ENCODE measurements at regions not wholly inside any gene's neighbourhood (a gene's known extent, or its start where the extent isn't known, plus 50 kb on each side); places are given as distances from the start of the nearest gene placed in this dataset.

DNA sequence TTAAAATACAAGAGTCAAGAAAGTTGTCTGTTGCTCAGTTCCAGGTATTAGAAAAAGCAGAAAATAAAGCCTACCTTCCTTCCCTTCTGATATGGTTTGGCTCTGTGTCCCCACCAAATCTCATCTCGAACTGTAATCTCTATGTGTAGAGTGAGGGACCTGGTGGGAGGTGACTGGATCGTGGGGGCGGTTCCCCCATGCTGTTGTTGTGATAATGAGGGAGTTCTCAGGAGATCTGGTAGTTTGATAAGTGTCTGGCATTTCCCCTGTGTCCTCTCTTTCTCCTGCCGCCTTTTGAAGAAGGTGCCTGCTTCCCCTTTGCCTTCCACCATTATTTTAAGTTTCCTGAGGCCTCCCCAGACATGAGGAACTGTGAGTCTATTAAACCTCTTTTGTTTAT lies 288.8 kb upstream of the LMCD1 start:
- no peaks in the 10 kb centered on the region for H3K4me1 ChIP-seq (ENCODE audit: control insufficient read depth in 5 of 5, insufficient read depth in 5 of 5, low read length in 5 of 5)
- no peaks in the 10 kb centered on the region for H3K27me3 ChIP-seq (ENCODE audit: control insufficient read depth in 5 of 5, insufficient read depth in 4 of 5, low read length in 5 of 5)
- H3K36me3 ChIP-seq (ENCODE audit: control insufficient read depth in 5 of 5, insufficient read depth in 5 of 5, low read length in 5 of 5): no peaks in the 10 kb centered on the region
- no peak overlapping the region for H3K9ac ChIP-seq (ENCODE audit: low read length in 5 of 5)
- H3K9me3 ChIP-seq (ENCODE audit: control insufficient read depth in 5 of 5, low read length in 5 of 5): no peaks in the 10 kb centered on the region
- no peak overlapping the region for H3K4me3 ChIP-seq (ENCODE audit: low read depth in 1 of 5, low read length in 5 of 5)
- no peak overlapping the region for H3K27ac ChIP-seq (ENCODE audit: low read depth, low read length)

DNA sequence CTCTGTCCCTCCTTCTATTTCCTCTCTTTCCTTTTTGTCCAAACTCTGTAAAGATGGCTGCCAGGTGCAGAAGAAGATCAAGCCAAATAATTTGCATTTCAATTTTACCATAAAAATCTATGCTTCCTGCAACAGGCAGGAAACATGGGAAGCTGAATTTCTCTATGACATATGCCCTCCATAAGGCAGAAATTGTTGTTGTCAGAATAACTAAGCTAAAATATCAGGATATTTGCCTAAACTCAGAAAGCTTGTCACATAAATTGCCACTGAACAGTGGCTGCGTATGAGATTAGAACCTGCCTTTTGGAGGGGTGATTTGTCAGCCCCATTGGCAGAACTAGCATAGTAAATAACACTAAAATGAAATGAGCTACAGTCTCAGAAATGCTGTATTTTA lies 288.3 kb upstream of the LMCD1 start:
- Histone ChIP-seq H3K9me3 (ENCODE audit: control insufficient read depth in 5 of 5, low read length in 5 of 5) (no peaks in the 10 kb centered on the region), H3K36me3 (ENCODE audit: control insufficient read depth in 5 of 5, insufficient read depth in 5 of 5, low read length in 5 of 5) (no peaks in the 10 kb centered on the region), H3K9ac (ENCODE audit: low read length in 5 of 5) (no peak overlapping the region), H3K4me3 (ENCODE audit: low read depth in 1 of 5, low read length in 5 of 5) (no peak overlapping the region), H3K27me3 (ENCODE audit: control insufficient read depth in 5 of 5, insufficient read depth in 4 of 5, low read length in 5 of 5) (no peaks in the 10 kb centered on the region), H3K27ac (ENCODE audit: low read depth, low read length) (no peak overlapping the region), H3K4me1 (ENCODE audit: control insufficient read depth in 5 of 5, insufficient read depth in 5 of 5, low read length in 5 of 5) (no peaks in the 10 kb centered on the region)

DNA sequence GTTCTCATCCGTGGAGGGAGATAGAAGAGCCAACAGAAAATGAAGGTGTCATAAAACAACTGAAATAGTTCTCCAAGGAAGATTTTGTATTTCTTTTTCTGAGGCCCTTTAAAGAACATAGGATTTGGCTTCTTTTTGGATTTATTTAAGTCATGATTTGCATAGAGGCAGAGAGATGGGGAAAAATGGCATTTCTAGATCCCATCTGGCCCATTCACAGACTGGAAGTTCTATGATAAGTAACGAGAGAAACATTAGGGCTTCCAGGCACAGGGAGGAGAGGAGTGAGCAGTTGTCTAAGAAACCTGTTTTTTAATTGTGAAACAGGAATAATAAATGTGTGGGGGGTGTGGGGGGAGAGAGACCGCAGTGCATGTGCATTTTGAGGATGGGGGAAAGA lies 285.8 kb upstream of the LMCD1 start:
- Histone ChIP-seq H3K27me3 (ENCODE audit: control insufficient read depth in 5 of 5, insufficient read depth in 4 of 5, low read length in 5 of 5) (no peaks in the 10 kb centered on the region), H3K9me3 (ENCODE audit: control insufficient read depth in 5 of 5, low read length in 5 of 5) (no peaks in the 10 kb centered on the region), H3K4me1 (ENCODE audit: control insufficient read depth in 5 of 5, insufficient read depth in 5 of 5, low read length in 5 of 5) (no peaks in the 10 kb centered on the region), H3K36me3 (ENCODE audit: control insufficient read depth in 5 of 5, insufficient read depth in 5 of 5, low read length in 5 of 5) (no peaks in the 10 kb centered on the region), H3K9ac (ENCODE audit: low read length in 5 of 5) (no peak overlapping the region), H3K4me3 (ENCODE audit: low read depth in 1 of 5, low read length in 5 of 5) (no peak overlapping the region), H3K27ac (ENCODE audit: low read depth, low read length) (no peak overlapping the region)

DNA sequence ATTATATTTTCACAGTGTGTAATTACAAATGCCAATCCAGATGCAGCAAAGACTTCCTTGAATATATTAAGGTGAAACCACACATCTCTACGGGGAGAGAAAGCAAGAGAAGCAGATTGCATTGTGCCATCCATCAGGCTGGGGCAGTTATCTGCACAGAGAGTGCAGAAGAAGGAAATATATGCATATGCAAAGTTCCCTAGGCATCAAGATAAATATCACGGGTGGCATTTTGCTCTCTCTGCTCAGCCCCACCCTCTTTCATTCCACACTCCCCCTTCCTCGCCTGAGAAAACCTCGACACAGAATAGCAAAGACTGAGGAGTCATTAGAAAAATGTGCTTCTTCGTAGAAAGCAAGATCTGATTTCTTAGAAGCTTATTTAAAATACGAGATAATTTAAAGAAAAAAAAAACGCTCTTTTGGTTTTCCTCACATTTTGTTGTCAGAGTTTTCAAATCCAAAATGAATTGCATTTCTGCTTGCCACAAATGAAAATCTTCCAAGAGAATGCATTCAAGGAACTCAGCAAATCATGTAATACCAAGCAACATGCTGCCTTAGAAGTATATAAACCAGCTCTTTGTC lies 283.2 kb upstream of the LMCD1 start:
- H3K4me1 ChIP-seq (ENCODE audit: control insufficient read depth in 5 of 5, insufficient read depth in 5 of 5, low read length in 5 of 5): peaks cover under 1 to 7% (median 6%) of the 10 kb centered on the region in 5 donors
- H3K9ac ChIP-seq (ENCODE audit: low read length in 5 of 5): no peak overlapping the region
- no peaks in the 10 kb centered on the region for H3K36me3 ChIP-seq (ENCODE audit: control insufficient read depth in 5 of 5, insufficient read depth in 5 of 5, low read length in 5 of 5)
- no peak overlapping the region for H3K27ac ChIP-seq (ENCODE audit: low read depth, low read length)
- no peaks in the 10 kb centered on the region for H3K9me3 ChIP-seq (ENCODE audit: control insufficient read depth in 5 of 5, low read length in 5 of 5)
- no peak overlapping the region for H3K4me3 ChIP-seq (ENCODE audit: low read depth in 1 of 5, low read length in 5 of 5)
- no peaks in the 10 kb centered on the region for H3K27me3 ChIP-seq (ENCODE audit: control insufficient read depth in 5 of 5, insufficient read depth in 4 of 5, low read length in 5 of 5)

DNA sequence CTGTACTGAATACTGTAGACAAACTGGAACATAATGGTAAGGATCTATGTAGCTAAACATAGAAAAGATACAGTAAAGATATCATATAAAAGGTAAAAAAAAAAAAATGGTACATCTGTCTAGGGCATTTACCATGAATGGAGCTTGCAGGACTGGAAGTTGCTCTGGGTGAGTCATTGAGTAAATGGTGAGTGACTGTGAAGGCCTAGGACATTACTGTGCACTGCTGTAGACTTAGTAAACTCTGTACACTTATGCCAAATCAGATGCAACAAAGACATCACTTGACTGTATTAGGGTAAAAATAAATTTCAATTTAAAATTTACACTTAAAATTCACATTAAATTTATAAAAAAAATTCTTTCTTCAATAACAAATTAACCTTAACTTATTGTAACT lies 281.3 kb upstream of the LMCD1 start:
- Histone ChIP-seq H3K4me1 (ENCODE audit: control insufficient read depth in 5 of 5, insufficient read depth in 5 of 5, low read length in 5 of 5) (peaks cover 2 to 15% (median 13%) of the 10 kb centered on the region in 5 donors), H3K9me3 (ENCODE audit: control insufficient read depth in 5 of 5, low read length in 5 of 5) (no peaks in the 10 kb centered on the region), H3K27ac (ENCODE audit: low read depth, low read length) (no peak overlapping the region), H3K4me3 (ENCODE audit: low read depth in 1 of 5, low read length in 5 of 5) (no peak overlapping the region), H3K36me3 (ENCODE audit: control insufficient read depth in 5 of 5, insufficient read depth in 5 of 5, low read length in 5 of 5) (no peaks in the 10 kb centered on the region), H3K9ac (ENCODE audit: low read length in 5 of 5) (no peak overlapping the region), H3K27me3 (ENCODE audit: control insufficient read depth in 5 of 5, insufficient read depth in 4 of 5, low read length in 5 of 5) (no peaks in the 10 kb centered on the region)

DNA sequence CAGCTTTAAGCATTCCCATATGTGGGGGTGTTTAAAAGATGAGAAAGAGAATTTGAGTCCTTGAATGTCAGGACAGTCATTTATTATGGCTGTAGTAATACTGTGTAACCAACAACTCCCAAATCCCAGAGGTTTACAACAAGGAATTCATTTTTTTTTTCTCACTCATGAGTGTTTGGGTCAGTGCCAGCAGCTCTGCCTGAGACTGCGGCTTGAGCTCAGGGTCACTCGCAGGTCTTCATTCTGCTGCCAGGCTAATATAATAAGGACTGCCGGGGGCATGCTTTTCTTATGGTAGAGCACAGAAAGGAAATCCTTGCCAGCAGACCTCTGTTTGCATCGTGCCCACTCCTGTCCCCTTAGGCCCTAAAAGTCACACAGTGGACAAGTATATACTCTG lies 277.9 kb upstream of the LMCD1 start:
- peak overlapping the region in 1 of 5 donors; percentile 15 for H3K4me3 ChIP-seq (ENCODE audit: low read depth in 1 of 5, low read length in 5 of 5)
- no peaks in the 10 kb centered on the region for H3K9me3 ChIP-seq (ENCODE audit: control insufficient read depth in 5 of 5, low read length in 5 of 5)
- H3K9ac ChIP-seq (ENCODE audit: low read length in 5 of 5): no peak overlapping the region
- no peak overlapping the region for H3K27ac ChIP-seq (ENCODE audit: low read depth, low read length)
- H3K27me3 ChIP-seq (ENCODE audit: control insufficient read depth in 5 of 5, insufficient read depth in 4 of 5, low read length in 5 of 5): no peaks in the 10 kb centered on the region
- no peaks in the 10 kb centered on the region for H3K36me3 ChIP-seq (ENCODE audit: control insufficient read depth in 5 of 5, insufficient read depth in 5 of 5, low read length in 5 of 5)
- H3K4me1 ChIP-seq (ENCODE audit: control insufficient read depth in 5 of 5, insufficient read depth in 5 of 5, low read length in 5 of 5): peaks cover 2 to 15% (median 13%) of the 10 kb centered on the region in 5 donors

DNA sequence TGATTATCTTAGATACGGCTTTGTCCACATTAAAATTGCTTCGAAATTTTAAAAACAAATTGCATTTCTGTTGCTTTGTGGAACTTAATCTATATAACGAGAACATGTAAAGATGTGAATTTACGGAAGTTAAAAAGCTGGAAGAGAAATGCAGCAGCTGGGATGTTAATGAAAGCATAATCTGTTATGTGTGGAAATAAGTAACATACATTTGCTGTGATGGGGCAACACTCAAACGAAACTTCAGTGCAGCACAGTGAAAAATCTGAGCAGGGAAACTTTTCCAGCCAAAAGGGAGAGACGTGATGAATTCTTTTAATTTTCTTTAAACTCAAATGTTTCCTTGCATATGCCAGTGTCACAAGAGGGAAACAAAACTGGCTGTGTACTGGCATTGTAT lies 276.7 kb upstream of the LMCD1 start:
- no peak overlapping the region for H3K9ac ChIP-seq (ENCODE audit: low read length in 5 of 5)
- H3K9me3 ChIP-seq (ENCODE audit: control insufficient read depth in 5 of 5, low read length in 5 of 5): no peaks in the 10 kb centered on the region
- H3K36me3 ChIP-seq (ENCODE audit: control insufficient read depth in 5 of 5, insufficient read depth in 5 of 5, low read length in 5 of 5): no peaks in the 10 kb centered on the region
- H3K4me1 ChIP-seq (ENCODE audit: control insufficient read depth in 5 of 5, insufficient read depth in 5 of 5, low read length in 5 of 5): peaks cover 2 to 15% (median 13%) of the 10 kb centered on the region in 5 donors
- no peak overlapping the region for H3K4me3 ChIP-seq (ENCODE audit: low read depth in 1 of 5, low read length in 5 of 5)
- no peak overlapping the region for H3K27ac ChIP-seq (ENCODE audit: low read depth, low read length)
- H3K27me3 ChIP-seq (ENCODE audit: control insufficient read depth in 5 of 5, insufficient read depth in 4 of 5, low read length in 5 of 5): no peaks in the 10 kb centered on the region

DNA sequence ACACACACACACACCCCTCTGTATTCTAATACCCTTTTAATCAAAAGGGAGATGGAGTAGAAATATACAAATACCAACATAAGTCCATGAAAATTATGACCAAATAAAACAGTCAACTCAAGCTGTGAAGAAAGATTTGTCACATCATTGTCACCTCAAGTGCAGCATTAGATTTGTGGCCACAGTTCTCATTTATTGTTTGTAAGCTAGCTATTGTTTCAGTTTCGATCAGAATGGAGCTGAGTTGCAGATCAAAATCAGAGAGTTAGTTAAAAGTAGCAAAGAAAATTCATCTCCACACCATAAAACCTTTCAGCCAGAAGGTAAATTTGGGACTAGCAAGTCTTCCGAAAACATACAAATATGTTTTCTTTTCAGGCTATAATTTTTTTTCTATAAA lies 267.7 kb upstream of the LMCD1 start:
- Histone ChIP-seq H3K4me3 (ENCODE audit: low read depth in 1 of 5, low read length in 5 of 5) (no peak overlapping the region), H3K27ac (ENCODE audit: low read depth, low read length) (no peak overlapping the region), H3K27me3 (ENCODE audit: control insufficient read depth in 5 of 5, insufficient read depth in 4 of 5, low read length in 5 of 5) (no peaks in the 10 kb centered on the region), H3K4me1 (ENCODE audit: control insufficient read depth in 5 of 5, insufficient read depth in 5 of 5, low read length in 5 of 5) (peaks cover 0 to 18% (median 9%) of the 10 kb centered on the region in 5 donors), H3K36me3 (ENCODE audit: control insufficient read depth in 5 of 5, insufficient read depth in 5 of 5, low read length in 5 of 5) (no peaks in the 10 kb centered on the region), H3K9me3 (ENCODE audit: control insufficient read depth in 5 of 5, low read length in 5 of 5) (no peaks in the 10 kb centered on the region), H3K9ac (ENCODE audit: low read length in 5 of 5) (no peak overlapping the region)

DNA sequence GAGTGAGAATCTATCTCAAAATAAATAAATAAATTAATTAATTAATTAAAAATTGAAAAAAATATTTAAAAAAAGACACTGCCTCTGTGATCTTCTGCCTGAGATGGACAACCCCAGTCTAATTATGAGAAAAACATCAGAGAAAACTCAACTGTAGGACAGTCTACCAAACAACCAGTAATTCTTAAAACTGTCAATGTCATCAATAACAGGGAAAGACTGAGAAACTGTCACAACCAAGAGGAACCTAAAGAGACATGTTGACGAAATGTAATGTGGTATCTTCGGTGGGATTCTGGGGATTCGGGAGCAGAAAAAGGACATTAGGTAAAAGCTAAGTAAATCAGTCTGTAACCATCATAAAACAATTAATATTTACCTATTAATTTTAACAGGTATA lies 265.4 kb upstream of the LMCD1 start:
- Histone ChIP-seq H3K4me1 (ENCODE audit: control insufficient read depth in 5 of 5, insufficient read depth in 5 of 5, low read length in 5 of 5) (peaks cover 0 to 31% (median 18%) of the 10 kb centered on the region in 5 donors), H3K27ac (ENCODE audit: low read depth, low read length) (no peak overlapping the region), H3K9me3 (ENCODE audit: control insufficient read depth in 5 of 5, low read length in 5 of 5) (no peaks in the 10 kb centered on the region), H3K4me3 (ENCODE audit: low read depth in 1 of 5, low read length in 5 of 5) (no peak overlapping the region), H3K36me3 (ENCODE audit: control insufficient read depth in 5 of 5, insufficient read depth in 5 of 5, low read length in 5 of 5) (no peaks in the 10 kb centered on the region), H3K9ac (ENCODE audit: low read length in 5 of 5) (no peak overlapping the region), H3K27me3 (ENCODE audit: control insufficient read depth in 5 of 5, insufficient read depth in 4 of 5, low read length in 5 of 5) (no peaks in the 10 kb centered on the region)

DNA sequence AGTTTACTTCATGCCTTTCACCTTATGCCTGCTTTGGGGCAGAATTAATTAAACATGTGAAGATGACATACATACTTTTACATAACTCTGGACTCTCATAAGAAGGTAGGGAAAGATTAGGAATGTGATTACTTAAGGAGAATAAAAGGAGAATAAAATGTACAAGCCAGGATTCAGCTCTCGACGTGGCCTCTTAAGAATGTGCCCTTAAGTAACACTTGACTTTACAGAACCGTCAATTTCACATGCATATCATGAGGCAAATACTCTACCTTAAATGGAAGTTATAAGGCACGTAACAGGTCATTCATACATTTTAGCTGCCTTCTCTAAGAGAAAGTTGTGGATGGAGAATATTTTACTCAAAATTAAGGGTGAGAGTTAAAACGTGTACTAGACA lies 263.7 kb upstream of the LMCD1 start:
- peaks cover 0 to 31% (median 18%) of the 10 kb centered on the region in 5 donors for H3K4me1 ChIP-seq (ENCODE audit: control insufficient read depth in 5 of 5, insufficient read depth in 5 of 5, low read length in 5 of 5)
- H3K27me3 ChIP-seq (ENCODE audit: control insufficient read depth in 5 of 5, insufficient read depth in 4 of 5, low read length in 5 of 5): no peaks in the 10 kb centered on the region
- peak overlapping the region in 1 of 5 donors; percentile 5 for H3K9ac ChIP-seq (ENCODE audit: low read length in 5 of 5)
- peak overlapping the region; percentile 54 for H3K27ac ChIP-seq (ENCODE audit: low read depth, low read length)
- no peaks in the 10 kb centered on the region for H3K36me3 ChIP-seq (ENCODE audit: control insufficient read depth in 5 of 5, insufficient read depth in 5 of 5, low read length in 5 of 5)
- H3K4me3 ChIP-seq (ENCODE audit: low read depth in 1 of 5, low read length in 5 of 5): no peak overlapping the region
- H3K9me3 ChIP-seq (ENCODE audit: control insufficient read depth in 5 of 5, low read length in 5 of 5): peaks cover 0 to 5% (median 0%) of the 10 kb centered on the region in 5 donors

Measured in subcutaneous abdominal adipose tissue (tissue), 5 donors.